A549 (cell line): ENCODE measurements at regions not wholly inside any gene's neighbourhood (a gene's known extent, or its start where the extent isn't known, plus 50 kb on each side); places are given as distances from the start of the nearest gene placed in this dataset.
A peak's percentile ranks its signal among the peaks of the same experiment; 100 is the strongest.

ENCODE experiments used
- ATAC-seq, 2 experiments: fragments of 200-7000 bp in 1 of 2; fragments of >200 bp in 1 of 2; cut with Nextera tagmentation in 1 of 2; cut with Tn5 transposase in 1 of 2; 3 replicates each; pipeline versions ENCODE4 v1.8.0 to v1.9.1; 2018 to 2020; ENCODE audit warnings: mild to moderate bottlenecking in 1 of 2, moderate library complexity in 1 of 2
- CTCF ChIA-PET: fragments of 300-600 bp; sonication (Branson Sonifier 250); formaldehyde crosslinking; extraction: SDS; loops from one replicate; lab custom pipeline; 2021; ENCODE audit warnings: antibody characterized with exemption, inconsistent platforms; lab: Yijun Ruan, JAX
- POLR2A ChIA-PET: fragments of 350-600 bp; formaldehyde crosslinking; extraction: SDS; loops from one replicate; lab custom pipeline; 2021; ENCODE audit warnings: antibody characterized with exemption, inconsistent platforms; lab: Yijun Ruan, JAX
- DNase-seq, 2 experiments: peaks; one replicate each; pipeline versions ENCODE4 v3.0.0 to v3.0.0-alpha.2; 2011 to 2016; ENCODE audit warnings: low read depth in 1 of 2, low spot score in 1 of 2
- FAIRE-seq: peaks from 2 replicates; lab custom pipeline; 2011; peaks lifted over from hg19 to GRCh38; lab: Jason Lieb, UNC
- H3K27ac ChIP-seq, 2 experiments: fragments of >200 bp; sonication (Bioruptor Twin); formaldehyde crosslinking; 3 replicates each; pipeline ENCODE4 v1.5.1; 2016 to 2017
- H3K4me1 ChIP-seq: fragments of >200 bp; sonication (Bioruptor Twin); formaldehyde crosslinking; 3 replicates; pipeline ENCODE4 v1.6.1; 2016
- H3K4me2 ChIP-seq: fragments of >200 bp; sonication (Bioruptor Twin); formaldehyde crosslinking; 3 replicates; pipeline ENCODE4 v1.6.1; 2016
- H3K4me3 ChIP-seq: fragments of >200 bp; sonication (Bioruptor Twin); formaldehyde crosslinking; 3 replicates; pipeline ENCODE4 v1.5.1; 2016
- H3K9me3 ChIP-seq: fragments of >200 bp; sonication (Bioruptor Twin); formaldehyde crosslinking; 3 replicates; pipeline ENCODE4 v1.6.1; 2016
- BHLHE40 ChIP-seq: IDR thresholded peaks from 2 replicates; pipeline ENCODE4 v1.6.1; 2012; ENCODE audit warnings: low read depth, low read length, inconsistent platforms
- CBX2 ChIP-seq: fragments of 200-600 bp; sonication (generic); IDR thresholded peaks from 2 replicates; pipeline ENCODE4 v1.6.1; 2016; ENCODE audit warnings: low read depth, mild to moderate bottlenecking, borderline replicate concordance
- CEBPB ChIP-seq, 2 experiments: fragments of >200 bp in 1 of 2; sonication (Bioruptor Twin) in 1 of 2; formaldehyde crosslinking in 1 of 2; IDR thresholded peaks; 2 replicates each; pipeline ENCODE4 v1.6.1; 2012 to 2016
- EP300 ChIP-seq, 2 experiments: fragments of >200 bp; sonication (Bioruptor Twin); formaldehyde crosslinking; IDR thresholded peaks; 2 replicates in 1 of 2; 3 replicates in 1 of 2; pipeline ENCODE4 v1.6.1; 2016 to 2017
- FOXS1 ChIP-seq: fragments of 250-450 bp; sonication (Bioruptor Pico); IDR thresholded peaks from 2 replicates; pipeline ENCODE4 v1.5.0; 2020; ENCODE audit warnings: mild to moderate bottlenecking, moderate library complexity
- GATA3 ChIP-seq: IDR thresholded peaks from 2 replicates; pipeline ENCODE4 v1.6.1; 2012; ENCODE audit warnings: borderline replicate concordance
- HOXA7 ChIP-seq: fragments of 250-450 bp; sonication (Bioruptor Pico); IDR thresholded peaks from 2 replicates; pipeline ENCODE4 v1.5.0; 2020; ENCODE audit warnings: mild to moderate bottlenecking, moderate library complexity
- HOXB13 ChIP-seq: fragments of 250-450 bp; sonication (Bioruptor Pico); IDR thresholded peaks from 2 replicates; pipeline ENCODE4 v1.5.0; 2020; ENCODE audit warnings: low read depth, mild to moderate bottlenecking, moderate library complexity
- JUN ChIP-seq, 2 experiments: fragments of >200 bp; sonication (Bioruptor Twin); formaldehyde crosslinking; IDR thresholded peaks; 2 replicates in 1 of 2; 3 replicates in 1 of 2; pipeline ENCODE4 v1.6.1; 2016 to 2017
- JUNB ChIP-seq: fragments of >200 bp; sonication (Bioruptor Twin); formaldehyde crosslinking; IDR thresholded peaks from 2 replicates; pipeline ENCODE4 v1.6.1; 2016
- KDM5A ChIP-seq: fragments of 200-600 bp; sonication (generic); IDR thresholded peaks from 2 replicates; pipeline ENCODE4 v1.6.1; 2016; ENCODE audit warnings: antibody characterized with exemption, mild to moderate bottlenecking
- MAFK ChIP-seq: fragments of 450-650 bp; IDR thresholded peaks from 2 replicates; pipeline ENCODE4 v1.6.1; 2014; ENCODE audit not compliant: partially characterized antibody
- MAZ ChIP-seq: fragments of 150-350 bp; IDR thresholded peaks from 2 replicates; pipeline ENCODE4 v1.6.1; 2014; ENCODE audit warnings: antibody characterized with exemption, low read depth, low read length, borderline replicate concordance
- NPAS2 ChIP-seq: fragments of 250-450 bp; sonication (Bioruptor Pico); IDR thresholded peaks from 2 replicates; pipeline ENCODE4 v1.8.0; 2022; ENCODE audit warnings: mild to moderate bottlenecking, moderate library complexity, borderline replicate concordance
- POLR2AphosphoS2 ChIP-seq: conservative IDR thresholded peaks from 2 replicates; pipeline ENCODE4 v1.6.1; 2012; ENCODE audit warnings: low read length, improper control_type of control experiment, inconsistent platforms
- RARB ChIP-seq: fragments of 250-450 bp; sonication (Bioruptor Pico); IDR thresholded peaks from 2 replicates; pipeline ENCODE4 v1.8.0; 2021; ENCODE audit warnings: mild to moderate bottlenecking, moderate library complexity
- SREBF2 ChIP-seq: fragments of 450-650 bp; IDR thresholded peaks from 2 replicates; pipeline ENCODE4 v1.6.1; 2014; ENCODE audit warnings: mild to moderate bottlenecking, moderate library complexity
- TFCP2L1 ChIP-seq: fragments of 250-450 bp; sonication (Bioruptor Pico); IDR thresholded peaks from 2 replicates; pipeline ENCODE4 v1.5.0; 2021; ENCODE audit warnings: mild to moderate bottlenecking
- ZFP36 ChIP-seq: fragments of 450-650 bp; IDR thresholded peaks from 2 replicates; pipeline ENCODE4 v1.6.1; 2014; ENCODE audit warnings: borderline replicate concordance; ENCODE audit not compliant: partially characterized antibody
- ZNF302 ChIP-seq: fragments of 250-450 bp; sonication (Bioruptor Pico); IDR thresholded peaks from 2 replicates; pipeline ENCODE4 v1.9.0; 2021; ENCODE audit warnings: inconsistent platforms, mild to moderate bottlenecking, moderate library complexity
- WGBS: methylation state at CpG from one replicate; pipeline ENCODE4 v1.1.6; 2017; ENCODE audit errors: missing lambda C conversion rate; 5-methylcytosine and 5-hydroxymethylcytosine counted together
- TF ChIP-seq, protein P1 (sequence below): fragments of >200 bp; sonication (Bioruptor Twin); formaldehyde crosslinking; IDR thresholded peaks from 3 replicates; pipeline ENCODE4 v1.5.1; 2016
- TF ChIP-seq, protein P2 (sequence below): fragments of 450-650 bp; IDR thresholded peaks from 2 replicates; pipeline ENCODE4 v1.6.1; 2014; ENCODE audit warnings: antibody characterized with exemption
- TF ChIP-seq, protein P3 (sequence below): IDR thresholded peaks from 2 replicates; pipeline ENCODE4 v1.6.1; 2012

DNA sequence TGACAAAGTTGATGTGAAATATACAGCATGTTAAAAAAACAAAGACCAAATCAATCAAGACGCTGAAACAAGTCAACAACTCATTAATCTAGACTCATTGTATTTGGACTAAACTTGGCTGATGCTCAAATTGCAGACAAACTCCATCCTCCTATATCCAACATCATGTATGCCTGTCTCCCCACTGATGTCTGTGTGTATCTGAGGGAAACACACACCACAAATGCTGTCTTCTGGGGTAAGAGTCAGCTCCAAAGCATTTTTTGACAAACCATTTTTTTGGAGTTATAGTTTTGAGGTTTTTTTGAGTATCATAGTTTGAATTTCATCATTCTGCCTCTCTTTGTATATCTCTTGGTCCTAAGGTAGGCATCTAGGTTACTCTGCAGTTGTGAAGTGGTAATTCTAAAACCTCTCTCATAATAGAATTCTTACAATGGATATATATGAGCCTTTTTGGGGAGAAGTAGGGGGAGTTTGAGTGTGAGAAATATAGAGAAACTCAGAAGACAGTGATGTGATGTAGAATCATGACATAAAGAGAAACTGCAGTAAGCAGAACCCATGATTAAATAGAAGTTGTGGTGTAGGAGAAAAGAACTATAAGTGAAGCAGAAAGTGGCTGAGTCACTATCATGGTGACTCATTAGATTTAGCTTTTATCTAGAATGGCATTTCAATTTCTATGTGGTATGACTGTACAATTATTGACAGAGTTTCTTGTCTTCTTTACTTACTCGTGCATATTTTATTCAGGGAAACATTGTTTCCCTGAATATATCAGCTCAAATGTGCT, 1531.1 kb upstream of the LRRTM3 start (continued):
- TF ChIP-seq GATA3 (no peak; the same call in 1 of the 2 replicates), FOXS1 (CRISPR knock-in tag) (no peak), SREBF2 (no peak), MAFK (peak; percentile 66)
- TF ChIP-seq, protein P1, sequence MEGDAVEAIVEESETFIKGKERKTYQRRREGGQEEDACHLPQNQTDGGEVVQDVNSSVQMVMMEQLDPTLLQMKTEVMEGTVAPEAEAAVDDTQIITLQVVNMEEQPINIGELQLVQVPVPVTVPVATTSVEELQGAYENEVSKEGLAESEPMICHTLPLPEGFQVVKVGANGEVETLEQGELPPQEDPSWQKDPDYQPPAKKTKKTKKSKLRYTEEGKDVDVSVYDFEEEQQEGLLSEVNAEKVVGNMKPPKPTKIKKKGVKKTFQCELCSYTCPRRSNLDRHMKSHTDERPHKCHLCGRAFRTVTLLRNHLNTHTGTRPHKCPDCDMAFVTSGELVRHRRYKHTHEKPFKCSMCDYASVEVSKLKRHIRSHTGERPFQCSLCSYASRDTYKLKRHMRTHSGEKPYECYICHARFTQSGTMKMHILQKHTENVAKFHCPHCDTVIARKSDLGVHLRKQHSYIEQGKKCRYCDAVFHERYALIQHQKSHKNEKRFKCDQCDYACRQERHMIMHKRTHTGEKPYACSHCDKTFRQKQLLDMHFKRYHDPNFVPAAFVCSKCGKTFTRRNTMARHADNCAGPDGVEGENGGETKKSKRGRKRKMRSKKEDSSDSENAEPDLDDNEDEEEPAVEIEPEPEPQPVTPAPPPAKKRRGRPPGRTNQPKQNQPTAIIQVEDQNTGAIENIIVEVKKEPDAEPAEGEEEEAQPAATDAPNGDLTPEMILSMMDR = no peak
- TF ChIP-seq, all 56 proteins: peak for 4

DNA sequence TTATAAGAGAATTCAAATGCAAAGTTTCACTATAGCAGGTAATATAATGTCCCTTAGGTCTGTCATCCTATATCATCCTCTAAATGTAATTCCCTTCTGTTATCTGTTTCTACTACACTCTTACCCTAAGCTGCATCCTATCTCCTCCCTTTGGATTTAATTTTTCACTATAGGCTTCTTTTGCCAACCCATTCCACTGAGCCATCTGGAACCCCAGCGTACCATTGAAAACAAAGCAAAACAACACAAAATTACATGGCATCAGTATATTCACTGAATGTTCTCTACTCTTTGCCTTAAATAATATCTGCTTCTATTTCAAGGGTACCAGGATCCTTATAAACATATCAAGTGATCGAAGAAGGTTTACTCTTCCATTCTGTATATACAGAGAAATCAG, 1530.2 kb upstream of the LRRTM3 start:
- no peak for ATAC-seq
- peak overlapping the region; percentile 55 to 78; a peak in 5 of 6 replicates for H3K27ac ChIP-seq
- DNase-seq = no peak
- peaks cover 17% of the 10 kb centered on the region for H3K4me1 ChIP-seq
- ChIA-PET CTCF (no interaction called here), POLR2A (no interaction called here)
- TF ChIP-seq JUN (IDR thresholded peaks at IDR 0.05) (no peak), MAZ (no peak), JUNB (no peak), TFCP2L1 (no peak), BHLHE40 (no peak), ZFP36 (no peak), CBX2 (no peak), NPAS2 (no peak), HOXB13 (CRISPR knock-in tag) (no peak), ZNF302 (CRISPR knock-in tag) (no peak), CEBPB (IDR thresholded peaks at IDR 0.05) (no peak), POLR2AphosphoS2 (no peak), EP300 (IDR thresholded peaks at IDR 0.05) (no peak), RARB (no peak), KDM5A (no peak), HOXA7 (CRISPR knock-in tag) (no peak)
- TF ChIP-seq, protein P1 = no peak
- TF ChIP-seq, protein P2, sequence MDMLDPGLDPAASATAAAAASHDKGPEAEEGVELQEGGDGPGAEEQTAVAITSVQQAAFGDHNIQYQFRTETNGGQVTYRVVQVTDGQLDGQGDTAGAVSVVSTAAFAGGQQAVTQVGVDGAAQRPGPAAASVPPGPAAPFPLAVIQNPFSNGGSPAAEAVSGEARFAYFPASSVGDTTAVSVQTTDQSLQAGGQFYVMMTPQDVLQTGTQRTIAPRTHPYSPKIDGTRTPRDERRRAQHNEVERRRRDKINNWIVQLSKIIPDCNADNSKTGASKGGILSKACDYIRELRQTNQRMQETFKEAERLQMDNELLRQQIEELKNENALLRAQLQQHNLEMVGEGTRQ = no peak
- no peaks in the 10 kb centered on the region for H3K9me3 ChIP-seq
- no peak overlapping the region for H3K4me3 ChIP-seq
- peak overlapping the region; percentile 48; the same call in 2 of the 3 replicates for H3K4me2 ChIP-seq
- WGBS = 77% methylated on average over 2 of the region's 2 CpGs
- FAIRE-seq = no peak

DNA sequence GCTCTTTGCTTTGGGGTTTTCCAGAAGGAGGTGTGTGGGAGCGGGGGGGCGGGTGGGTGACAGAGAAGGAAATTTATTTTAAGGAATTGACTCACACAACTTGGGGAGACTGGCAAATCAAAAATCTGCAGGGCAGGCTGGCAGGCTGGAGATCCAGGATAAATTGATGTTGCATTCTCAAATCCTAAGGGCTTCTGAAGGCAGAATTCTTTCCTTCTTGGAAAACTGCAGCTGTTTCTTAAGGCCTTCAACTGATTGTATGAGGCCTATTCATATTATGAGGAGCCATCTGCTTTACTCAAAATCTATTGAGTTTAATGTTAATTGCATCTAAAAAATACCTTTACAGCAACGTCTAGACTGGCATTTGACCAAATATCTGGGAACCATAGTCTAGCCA, 1528.8 kb upstream of the LRRTM3 start:
- H3K9me3 ChIP-seq = no peaks in the 10 kb centered on the region
- H3K27ac ChIP-seq = no peak overlapping the region
- DNase-seq (no peak), FAIRE-seq (no peak), ATAC-seq (no peak)
- TF ChIP-seq, protein P1 = no peak
- no peak for TF ChIP-seq CEBPB (IDR thresholded peaks at IDR 0.05)
- TF ChIP-seq, protein P3, sequence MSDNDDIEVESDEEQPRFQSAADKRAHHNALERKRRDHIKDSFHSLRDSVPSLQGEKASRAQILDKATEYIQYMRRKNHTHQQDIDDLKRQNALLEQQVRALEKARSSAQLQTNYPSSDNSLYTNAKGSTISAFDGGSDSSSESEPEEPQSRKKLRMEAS = no peak
- CTCF ChIA-PET = no interaction called here
- H3K4me2 ChIP-seq = no peak overlapping the region
- peaks cover 17% of the 10 kb centered on the region for H3K4me1 ChIP-seq
- H3K4me3 ChIP-seq = no peak overlapping the region
- POLR2A ChIA-PET = no interaction called here
- WGBS = 30% methylated on average over 1 of the region's 3 CpGs
